ENCODE measurements at regions not wholly inside any gene's neighbourhood (a gene's known extent, or its start where the extent isn't known, plus 50 kb on each side); places are given as distances from the start of the nearest gene placed in this dataset.

GRCh38 chr3:24929521-24929920 lies 434.9 kb upstream of the THRB start:
- WGBS, 2 experiments (ENCODE audit: insufficient coverage in 1 of 2, insufficient read length in 1 of 2): 85 to 100% methylated on average over 1 of the region's 1 CpG
- Histone ChIP-seq H3K36me3 (ENCODE audit: control insufficient read depth, insufficient read depth, low read length) (no peaks in the 10 kb centered on the region), H3K27me3 (ENCODE audit: control insufficient read depth, insufficient read depth, low read length, poor library complexity, severe bottlenecking) (no peaks in the 10 kb centered on the region), H3K4me1 (ENCODE audit: control insufficient read depth, insufficient read depth, low read length) (peaks cover 4% of the 10 kb centered on the region), H3K9me3 (ENCODE audit: control insufficient read depth, low read length) (no peaks in the 10 kb centered on the region), H3K27ac (ENCODE audit: low read depth, low read length) (no peak overlapping the region), H3K9ac (ENCODE audit: extremely low read depth, low read length, poor library complexity, severe bottlenecking) (no peak overlapping the region), H3K4me3 (ENCODE audit: low read length) (no peak overlapping the region)
- TF ChIP-seq CTCF (conservative IDR thresholded peaks at IDR 0.05): no peak
- peaks cover 7% of the 10 kb centered on the region for H3K27me3 Mint-ChIP-seq (ENCODE audit: insufficient read depth)
- H3K9me3 Mint-ChIP-seq: no peaks in the 10 kb centered on the region
- no peak for DNase-seq
- H3K4me1 Mint-ChIP-seq: peaks cover 4% of the 10 kb centered on the region
- H3K36me3 Mint-ChIP-seq (ENCODE audit: low read depth): no peaks in the 10 kb centered on the region
- no peak overlapping the region for H3K27ac Mint-ChIP-seq
- H3K4me3 Mint-ChIP-seq: no peak overlapping the region

GRCh38 chr3:24933401-24933800 lies 438.8 kb upstream of the THRB start:
- Mint-ChIP-seq H3K4me3 (no peak overlapping the region), H3K27ac (no peak overlapping the region), H3K4me1 (no peaks in the 10 kb centered on the region), H3K9me3 (no peaks in the 10 kb centered on the region), H3K27me3 (ENCODE audit: insufficient read depth) (no peaks in the 10 kb centered on the region), H3K36me3 (ENCODE audit: low read depth) (no peaks in the 10 kb centered on the region)
- no peak for TF ChIP-seq CTCF (conservative IDR thresholded peaks at IDR 0.05)
- Histone ChIP-seq H3K4me1 (ENCODE audit: control insufficient read depth, insufficient read depth, low read length) (peaks cover 4% of the 10 kb centered on the region), H3K36me3 (ENCODE audit: control insufficient read depth, insufficient read depth, low read length) (no peaks in the 10 kb centered on the region), H3K27ac (ENCODE audit: low read depth, low read length) (no peak overlapping the region), H3K9me3 (ENCODE audit: control insufficient read depth, low read length) (no peaks in the 10 kb centered on the region), H3K4me3 (ENCODE audit: low read length) (no peak overlapping the region), H3K27me3 (ENCODE audit: control insufficient read depth, insufficient read depth, low read length, poor library complexity, severe bottlenecking) (no peaks in the 10 kb centered on the region), H3K9ac (ENCODE audit: extremely low read depth, low read length, poor library complexity, severe bottlenecking) (no peak overlapping the region)
- 86 to 97% methylated on average over 2 to 3 of the region's 3 CpGs for WGBS, 2 experiments (ENCODE audit: insufficient coverage in 1 of 2, insufficient read length in 1 of 2)
- no peak for DNase-seq

GRCh38 chr3:24936574-24936973 lies 441.9 kb upstream of the THRB start:
- peaks cover 4% of the 10 kb centered on the region for H3K4me1 ChIP-seq (ENCODE audit: control insufficient read depth, insufficient read depth, low read length)
- H3K27ac Mint-ChIP-seq: no peak overlapping the region
- no peak overlapping the region for H3K4me3 Mint-ChIP-seq
- no peaks in the 10 kb centered on the region for H3K36me3 Mint-ChIP-seq (ENCODE audit: low read depth)
- H3K27ac ChIP-seq (ENCODE audit: low read depth, low read length): no peak overlapping the region
- 97% methylated on average over 1 of the region's 1 CpG; no CpG with 5 or more reads in 1 of the 2 experiments for WGBS, 2 experiments (ENCODE audit: insufficient coverage in 1 of 2, insufficient read length in 1 of 2)
- H3K9me3 Mint-ChIP-seq: no peaks in the 10 kb centered on the region
- no peaks in the 10 kb centered on the region for H3K9me3 ChIP-seq (ENCODE audit: control insufficient read depth, low read length)
- no peak overlapping the region for H3K9ac ChIP-seq (ENCODE audit: extremely low read depth, low read length, poor library complexity, severe bottlenecking)
- H3K27me3 Mint-ChIP-seq (ENCODE audit: insufficient read depth): peaks cover 5% of the 10 kb centered on the region
- no peaks in the 10 kb centered on the region for H3K27me3 ChIP-seq (ENCODE audit: control insufficient read depth, insufficient read depth, low read length, poor library complexity, severe bottlenecking)
- no peaks in the 10 kb centered on the region for H3K36me3 ChIP-seq (ENCODE audit: control insufficient read depth, insufficient read depth, low read length)
- no peak for DNase-seq
- H3K4me3 ChIP-seq (ENCODE audit: low read length): no peak overlapping the region
- TF ChIP-seq CTCF (conservative IDR thresholded peaks at IDR 0.05): no peak
- H3K4me1 Mint-ChIP-seq: no peaks in the 10 kb centered on the region

Measured in endodermal cell (in vitro differentiated cells).